Prostate gland (tissue), 2 donors: ENCODE measurements at regions not wholly inside any gene's neighbourhood (a gene's known extent, or its start where the extent isn't known, plus 50 kb on each side); places are given as distances from the start of the nearest gene placed in this dataset.

ENCODE experiments used
- DNase-seq: peaks from one replicate; pipeline ENCODE4 v3.0.0-alpha.2; 2019; ENCODE audit warnings: low spot score
- H3K27ac ChIP-seq, 2 donors: fragments of 200-600 bp; sonication (generic); 2 replicates each; pipeline ENCODE4 v1.5.1; 2017 to 2019
- H3K27me3 ChIP-seq: fragments of 200-600 bp; sonication (generic); replicated peaks from 2 replicates; pipeline ENCODE4 v1.5.1; 2019; ENCODE audit not compliant: insufficient read depth
- H3K36me3 ChIP-seq, 2 donors: fragments of 200-600 bp; sonication (generic); 1 replicate in 1 of 2; 2 replicates in 1 of 2; pipeline versions ENCODE4 v1.5.1 to v1.8.1; 2017 to 2019
- H3K4me1 ChIP-seq: fragments of 200-600 bp; sonication (generic); replicated peaks from 2 replicates; pipeline ENCODE4 v1.5.1; 2019
- H3K4me3 ChIP-seq, 2 donors: fragments of 200-600 bp; sonication (generic); 2 replicates each; pipeline ENCODE4 v1.5.1; 2017 to 2019
- H3K9me3 ChIP-seq: fragments of 200-600 bp; sonication (generic); 2 replicates; pipeline ENCODE4 v1.5.1; 2017
- POLR2A ChIP-seq: fragments of 450-650 bp; IDR thresholded peaks from one replicate; pipeline ENCODE4 v1.6.1; 2016; ENCODE audit warnings: antibody characterized with exemption, mild to moderate bottlenecking
- POLR2AphosphoS5 ChIP-seq: sonication (generic); formaldehyde crosslinking; IDR thresholded peaks from one replicate; pipeline ENCODE4 v1.6.1; 2017; ENCODE audit warnings: antibody characterized with exemption
- WGBS: methylation state at CpG from one replicate; pipeline ENCODE4 v1.1.5; 2018; 5-methylcytosine and 5-hydroxymethylcytosine counted together
- intact Hi-C: fragments of 100-400 bp; cut with DNase I; formaldehyde crosslinking; loops from one replicate; pipeline ENCODE4 v1.14.2; 2022
- TF ChIP-seq, protein P1 (sequence below), 4 experiments: fragments of 200-600 bp in 2 of 4; fragments of 450-650 bp in 2 of 4; sonication (generic) in 2 of 4; IDR thresholded peaks; 1 replicate in 3 of 4; 2 replicates in 1 of 4; pipeline ENCODE4 v1.5.1; 2016 to 2019; ENCODE audit warnings: antibody characterized with exemption in 4 of 4, mild to moderate bottlenecking in 2 of 4, moderate library complexity in 2 of 4

DNA sequence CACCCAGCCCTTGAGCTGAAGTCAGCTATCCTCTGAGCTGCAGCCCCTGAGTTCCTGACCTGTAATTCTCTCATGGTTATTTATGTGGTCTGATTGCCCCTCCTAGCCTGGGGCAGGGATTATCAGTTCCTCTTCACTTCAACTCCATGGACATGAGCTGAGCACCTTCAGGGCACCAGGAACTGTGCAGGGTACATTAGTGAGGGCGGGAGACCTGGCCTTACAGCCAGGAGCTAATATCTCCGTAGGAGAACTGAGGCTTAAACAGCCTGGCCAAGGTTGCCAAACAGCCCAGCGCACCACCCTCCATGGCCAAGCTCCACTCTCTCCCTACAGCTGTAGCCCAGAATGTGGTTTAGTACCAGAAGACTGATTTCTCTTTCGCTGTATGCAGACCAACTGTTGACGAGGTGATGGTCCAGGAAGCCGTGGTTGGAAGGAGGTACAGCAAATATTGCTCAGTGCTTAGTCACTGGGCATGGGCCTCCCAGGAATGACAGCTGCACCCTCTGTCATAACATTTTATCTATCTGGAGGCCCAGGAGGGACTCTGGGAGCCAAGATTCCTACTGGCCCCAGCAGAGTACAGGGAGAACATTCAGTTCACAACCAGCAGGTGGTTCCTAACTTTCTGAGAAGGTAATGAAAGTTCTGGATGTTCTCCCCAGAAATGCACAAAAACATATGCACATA lies 228.7 kb upstream of the SIX2 start:
- Histone ChIP-seq H3K36me3 (no peaks in the 10 kb centered on the region), H3K4me1 (peaks cover 3% of the 10 kb centered on the region), H3K4me3 (no peak overlapping the region), H3K9me3 (no peaks in the 10 kb centered on the region), H3K27me3 (no peaks in the 10 kb centered on the region), H3K27ac (no peak overlapping the region)
- no peak for DNase-seq
- TF ChIP-seq POLR2A (no peak), POLR2AphosphoS5 (peak; percentile 13)
- TF ChIP-seq, protein P1, sequence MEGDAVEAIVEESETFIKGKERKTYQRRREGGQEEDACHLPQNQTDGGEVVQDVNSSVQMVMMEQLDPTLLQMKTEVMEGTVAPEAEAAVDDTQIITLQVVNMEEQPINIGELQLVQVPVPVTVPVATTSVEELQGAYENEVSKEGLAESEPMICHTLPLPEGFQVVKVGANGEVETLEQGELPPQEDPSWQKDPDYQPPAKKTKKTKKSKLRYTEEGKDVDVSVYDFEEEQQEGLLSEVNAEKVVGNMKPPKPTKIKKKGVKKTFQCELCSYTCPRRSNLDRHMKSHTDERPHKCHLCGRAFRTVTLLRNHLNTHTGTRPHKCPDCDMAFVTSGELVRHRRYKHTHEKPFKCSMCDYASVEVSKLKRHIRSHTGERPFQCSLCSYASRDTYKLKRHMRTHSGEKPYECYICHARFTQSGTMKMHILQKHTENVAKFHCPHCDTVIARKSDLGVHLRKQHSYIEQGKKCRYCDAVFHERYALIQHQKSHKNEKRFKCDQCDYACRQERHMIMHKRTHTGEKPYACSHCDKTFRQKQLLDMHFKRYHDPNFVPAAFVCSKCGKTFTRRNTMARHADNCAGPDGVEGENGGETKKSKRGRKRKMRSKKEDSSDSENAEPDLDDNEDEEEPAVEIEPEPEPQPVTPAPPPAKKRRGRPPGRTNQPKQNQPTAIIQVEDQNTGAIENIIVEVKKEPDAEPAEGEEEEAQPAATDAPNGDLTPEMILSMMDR (IDR thresholded peaks at IDR 0.05), result peak in 1 of 4 experiments; percentile 14
- WGBS, result 71% methylated on average over 6 of the region's 6 CpGs
- intact Hi-C loops, result no loop called here

DNA sequence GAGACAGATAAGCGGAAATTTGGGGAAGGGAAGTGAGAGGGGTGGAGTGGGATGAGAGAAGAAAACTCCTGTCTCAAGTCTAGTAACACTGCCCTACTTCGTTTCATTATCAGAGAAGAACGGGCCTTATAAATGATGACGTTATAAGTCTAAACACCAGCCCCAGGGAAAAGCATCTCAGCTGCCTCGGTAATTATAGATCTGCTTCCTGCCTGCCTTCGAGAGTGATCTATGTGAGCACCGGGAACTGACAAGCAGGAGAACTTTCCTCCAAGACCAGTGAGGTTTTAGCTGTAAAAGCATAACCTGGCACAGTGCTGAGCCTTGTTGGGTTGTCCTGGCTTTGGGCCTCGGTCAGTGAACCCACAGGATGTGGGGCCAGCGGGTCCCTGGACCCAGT lies 227.9 kb upstream of the SIX2 start:
- intact Hi-C loops, result no loop called here
- Histone ChIP-seq H3K4me1 (peaks cover 3% of the 10 kb centered on the region), H3K27ac (no peak overlapping the region), H3K36me3 (no peaks in the 10 kb centered on the region), H3K4me3 (no peak overlapping the region), H3K9me3 (no peaks in the 10 kb centered on the region), H3K27me3 (no peaks in the 10 kb centered on the region)
- 59% methylated on average over 9 of the region's 9 CpGs for WGBS
- no peak for DNase-seq
- TF ChIP-seq, protein P1 (IDR thresholded peaks at IDR 0.05), result no peak
- TF ChIP-seq POLR2A (no peak), POLR2AphosphoS5 (no peak)

DNA sequence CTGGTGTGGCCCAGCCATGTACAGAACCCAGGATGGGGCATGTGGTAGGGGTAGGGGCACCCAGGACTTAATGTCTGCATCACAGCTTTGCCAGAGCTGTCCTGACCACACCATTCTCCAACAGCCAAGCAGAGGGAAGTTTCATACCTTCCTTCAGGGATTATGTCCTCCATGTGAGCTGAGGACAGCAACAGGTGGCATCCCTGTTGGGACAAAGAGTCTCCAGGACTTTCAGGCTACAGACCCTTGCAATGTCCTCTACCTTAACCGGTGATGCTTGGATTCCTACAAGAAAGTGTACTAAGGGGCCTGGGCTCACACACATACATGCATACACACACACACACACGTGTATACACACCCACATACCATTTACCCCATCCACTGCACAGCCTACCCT lies 227.0 kb upstream of the SIX2 start:
- Histone ChIP-seq H3K27ac (no peak overlapping the region), H3K4me3 (no peak overlapping the region), H3K4me1 (peaks cover under 1% of the 10 kb centered on the region), H3K9me3 (no peaks in the 10 kb centered on the region), H3K27me3 (no peaks in the 10 kb centered on the region), H3K36me3 (no peaks in the 10 kb centered on the region)
- no peak for DNase-seq
- intact Hi-C loops, result no loop called here
- TF ChIP-seq POLR2AphosphoS5 (no peak), POLR2A (no peak)
- TF ChIP-seq, protein P1 (IDR thresholded peaks at IDR 0.05), result no peak
- WGBS, result 78% methylated on average over 2 of the region's 2 CpGs

DNA sequence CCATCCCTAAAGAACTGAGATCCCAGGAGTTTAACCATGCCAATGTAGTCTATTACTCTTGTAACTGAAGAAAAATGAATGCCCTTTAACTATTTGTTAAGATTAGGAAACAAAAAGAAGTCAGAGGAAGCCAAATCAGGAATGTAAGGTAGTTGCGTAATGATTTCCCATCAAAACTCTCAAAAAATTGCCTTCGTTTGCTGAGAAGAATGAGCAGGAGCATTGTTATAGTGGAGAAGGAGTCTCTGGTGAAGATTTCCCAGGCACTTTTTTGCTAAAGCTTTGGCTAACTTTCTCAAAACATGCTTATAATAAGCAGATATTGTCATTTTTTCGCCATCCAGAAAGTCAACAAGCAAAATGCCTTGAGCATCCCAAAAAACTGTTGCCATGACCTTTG lies 224.0 kb upstream of the SIX2 start:
- H3K4me1 ChIP-seq, result no peaks in the 10 kb centered on the region
- no peaks in the 10 kb centered on the region for H3K27me3 ChIP-seq
- H3K27ac ChIP-seq, result no peak overlapping the region
- intact Hi-C loops, result no loop called here
- 92% methylated on average over 3 of the region's 3 CpGs for WGBS
- no peak overlapping the region for H3K4me3 ChIP-seq
- no peaks in the 10 kb centered on the region for H3K36me3 ChIP-seq
- TF ChIP-seq, protein P1 (IDR thresholded peaks at IDR 0.05), result no peak
- TF ChIP-seq POLR2A (no peak), POLR2AphosphoS5 (no peak)
- no peaks in the 10 kb centered on the region for H3K9me3 ChIP-seq
- DNase-seq, result no peak

DNA sequence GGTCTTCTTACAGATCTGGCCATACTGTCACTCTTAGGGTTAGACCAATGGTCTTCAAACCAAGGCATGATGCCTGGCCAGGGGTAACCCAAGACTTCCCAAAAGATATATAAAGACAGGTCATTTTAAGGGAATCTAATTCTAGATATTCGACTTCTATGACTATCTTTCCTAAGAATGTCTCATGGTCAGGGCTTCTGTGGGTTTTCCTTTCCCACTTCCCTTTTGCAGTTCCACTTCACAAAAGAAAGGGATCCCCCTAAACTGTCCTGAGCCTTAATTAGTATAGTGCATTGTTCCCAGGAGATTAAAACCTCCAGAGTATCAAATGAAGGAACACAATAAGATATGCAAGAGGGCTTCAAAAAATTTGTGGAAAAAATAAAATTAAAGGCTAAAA lies 223.6 kb upstream of the SIX2 start:
- no peaks in the 10 kb centered on the region for H3K27me3 ChIP-seq
- H3K4me1 ChIP-seq, result no peaks in the 10 kb centered on the region
- H3K9me3 ChIP-seq, result no peaks in the 10 kb centered on the region
- intact Hi-C loops, result no loop called here
- H3K36me3 ChIP-seq, result no peaks in the 10 kb centered on the region
- TF ChIP-seq POLR2AphosphoS5, result no peak
- no peak for TF ChIP-seq POLR2A
- TF ChIP-seq, protein P1 (IDR thresholded peaks at IDR 0.05), result no peak
- no peak for DNase-seq
- no peak overlapping the region for H3K4me3 ChIP-seq
- H3K27ac ChIP-seq, result no peak overlapping the region
- 95% methylated on average over 1 of the region's 1 CpG for WGBS
